ENCODE measurements at regions not wholly inside any gene's neighbourhood (a gene's known extent, or its start where the extent isn't known, plus 50 kb on each side); places are given as distances from the start of the nearest gene placed in this dataset.
"Not testable (repeated sequence)": the region's sequence is repeated elsewhere in the genome, so short reads cannot be mapped to it uniquely, and the experiment has no call there.

DNA sequence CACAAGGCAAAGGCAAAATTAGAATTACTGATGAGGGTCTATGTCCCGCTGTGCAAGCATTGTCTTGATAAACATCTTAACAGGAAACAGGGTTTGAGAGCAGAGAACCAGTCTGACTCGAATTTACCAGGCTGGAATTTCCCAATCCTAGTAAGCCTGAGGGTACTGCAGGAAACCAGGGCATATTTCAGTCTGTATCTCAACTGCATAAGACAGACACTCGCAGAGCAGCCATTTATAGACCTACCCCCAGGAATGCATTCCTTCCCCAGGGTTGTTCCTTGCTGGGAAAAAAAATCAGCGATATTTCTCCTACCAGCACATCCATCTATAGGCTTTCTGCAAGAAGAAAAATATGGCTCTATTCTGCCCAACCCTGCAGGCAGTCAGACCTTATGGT, 283.8 kb upstream of the ATXN7L3B start:
- TF ChIP-seq, protein P1, sequence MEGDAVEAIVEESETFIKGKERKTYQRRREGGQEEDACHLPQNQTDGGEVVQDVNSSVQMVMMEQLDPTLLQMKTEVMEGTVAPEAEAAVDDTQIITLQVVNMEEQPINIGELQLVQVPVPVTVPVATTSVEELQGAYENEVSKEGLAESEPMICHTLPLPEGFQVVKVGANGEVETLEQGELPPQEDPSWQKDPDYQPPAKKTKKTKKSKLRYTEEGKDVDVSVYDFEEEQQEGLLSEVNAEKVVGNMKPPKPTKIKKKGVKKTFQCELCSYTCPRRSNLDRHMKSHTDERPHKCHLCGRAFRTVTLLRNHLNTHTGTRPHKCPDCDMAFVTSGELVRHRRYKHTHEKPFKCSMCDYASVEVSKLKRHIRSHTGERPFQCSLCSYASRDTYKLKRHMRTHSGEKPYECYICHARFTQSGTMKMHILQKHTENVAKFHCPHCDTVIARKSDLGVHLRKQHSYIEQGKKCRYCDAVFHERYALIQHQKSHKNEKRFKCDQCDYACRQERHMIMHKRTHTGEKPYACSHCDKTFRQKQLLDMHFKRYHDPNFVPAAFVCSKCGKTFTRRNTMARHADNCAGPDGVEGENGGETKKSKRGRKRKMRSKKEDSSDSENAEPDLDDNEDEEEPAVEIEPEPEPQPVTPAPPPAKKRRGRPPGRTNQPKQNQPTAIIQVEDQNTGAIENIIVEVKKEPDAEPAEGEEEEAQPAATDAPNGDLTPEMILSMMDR (IDR thresholded peaks at IDR 0.05), result not testable (repeated sequence)
- not testable (repeated sequence) for TF ChIP-seq POLR2A (IDR thresholded peaks at IDR 0.05)
